ENCODE measurements at regions not wholly inside any gene's neighbourhood (a gene's known extent, or its start where the extent isn't known, plus 50 kb on each side); places are given as distances from the start of the nearest gene placed in this dataset.

DNA sequence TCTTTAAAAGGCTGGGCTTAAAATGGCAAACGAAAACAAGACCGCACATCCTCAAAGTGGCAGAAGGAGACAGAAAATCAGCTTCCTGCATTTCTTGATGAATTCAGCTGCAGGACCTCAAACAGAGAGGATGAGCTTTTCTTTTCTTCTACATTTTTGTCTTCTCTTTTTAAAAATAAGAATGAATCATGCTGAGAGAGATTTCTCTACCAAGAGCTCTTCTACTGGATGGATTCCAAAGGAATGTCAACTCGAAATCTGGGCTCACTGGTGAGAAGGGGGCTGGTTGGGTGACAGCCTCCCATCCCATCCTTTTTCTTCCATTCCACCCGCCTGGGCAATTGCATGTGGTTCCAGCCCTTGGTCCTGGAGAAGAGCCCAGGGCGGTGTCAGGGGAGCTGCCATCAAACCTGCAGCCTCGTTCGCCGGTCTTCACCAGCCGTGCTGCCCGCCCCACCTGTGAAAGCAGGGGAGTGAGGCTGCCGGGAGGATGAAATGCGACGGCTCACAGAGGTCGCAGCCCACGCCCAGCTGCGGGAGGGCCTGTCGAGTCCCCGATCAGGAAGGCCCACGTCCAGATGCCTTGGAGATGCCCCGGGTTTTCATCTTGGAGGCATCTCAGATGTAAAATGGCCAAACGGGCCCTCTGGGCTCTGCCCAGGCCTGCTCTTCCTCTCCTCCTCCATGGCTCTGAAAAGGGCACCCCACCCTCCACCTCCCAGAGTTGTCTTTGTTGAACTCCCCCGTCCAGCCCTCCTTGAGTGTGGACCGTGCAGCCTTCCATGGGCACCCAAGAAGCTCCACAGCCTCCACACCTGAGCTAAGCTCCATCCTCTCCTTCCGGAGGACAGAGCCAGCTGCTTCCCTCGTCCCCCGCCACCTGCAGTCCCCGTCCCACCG, 121.9 kb downstream of the FOXL1 start:
- no peaks in the 10 kb centered on the region for H3K36me3 Mint-ChIP-seq
- no peaks in the 10 kb centered on the region for H3K4me1 ChIP-seq (ENCODE audit: insufficient read depth, low read length)
- no peak overlapping the region for H3K4me3 ChIP-seq (ENCODE audit: low read length)
- POLR2A ChIA-PET: no interaction called here
- H3K4me1 Mint-ChIP-seq: no peaks in the 10 kb centered on the region
- H3K27ac Mint-ChIP-seq: no peak overlapping the region
- H3K36me3 ChIP-seq (ENCODE audit: insufficient read depth, low read length): no peaks in the 10 kb centered on the region
- no peak overlapping the region for H3K27ac ChIP-seq (ENCODE audit: low read depth, low read length)
- CTCF ChIA-PET: no interaction called here
- H3K27me3 Mint-ChIP-seq: peaks cover 4 to 8% of the 10 kb centered on the region in 2 donors
- DNase-seq: no peak
- H3K9me3 Mint-ChIP-seq: no peaks in the 10 kb centered on the region
- H3K27me3 ChIP-seq (ENCODE audit: insufficient read depth, low read length, poor library complexity, severe bottlenecking): no peaks in the 10 kb centered on the region
- no peak overlapping the region for H3K4me3 Mint-ChIP-seq
- no peaks in the 10 kb centered on the region for H3K9me3 ChIP-seq (ENCODE audit: low read length)

DNA sequence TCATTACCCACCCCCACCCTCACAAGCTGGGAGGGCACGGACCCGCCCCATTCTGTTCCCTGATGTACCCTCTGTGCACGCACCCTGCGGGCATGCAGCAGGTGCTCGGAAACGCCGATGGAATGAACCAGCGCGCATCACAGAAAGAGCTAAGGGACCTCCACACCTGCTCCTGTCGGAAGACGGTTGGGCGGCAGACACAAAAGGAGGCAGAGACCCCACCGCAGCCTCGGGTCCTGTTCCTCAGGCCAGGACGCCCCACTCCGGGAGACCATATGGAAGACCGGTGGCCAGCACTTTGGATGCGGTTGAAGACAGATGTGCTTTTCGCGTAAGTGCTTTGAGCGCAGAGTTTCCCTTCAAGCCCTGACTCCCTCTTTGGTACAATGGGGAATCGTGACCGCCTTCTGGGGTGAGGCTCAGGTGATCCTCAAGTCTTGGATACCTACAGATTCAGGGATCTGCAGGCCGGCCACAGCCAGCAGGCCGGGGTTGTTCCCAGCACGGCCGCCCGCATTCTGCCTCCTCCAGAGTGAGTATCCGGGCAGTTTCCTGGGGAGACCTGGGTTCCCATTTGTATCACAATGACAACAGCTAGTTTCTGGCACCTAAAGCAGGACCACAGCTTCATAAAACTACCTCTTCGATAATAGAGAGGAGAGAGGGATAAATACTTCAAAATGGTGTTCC, 123.1 kb downstream of the FOXL1 start:
- no peaks in the 10 kb centered on the region for H3K9me3 ChIP-seq (ENCODE audit: low read length)
- Mint-ChIP-seq H3K27ac (no peak overlapping the region), H3K4me3 (no peak overlapping the region), H3K27me3 (peaks cover 2 to 6% of the 10 kb centered on the region in 2 donors), H3K4me1 (no peaks in the 10 kb centered on the region), H3K36me3 (no peaks in the 10 kb centered on the region), H3K9me3 (no peaks in the 10 kb centered on the region)
- no peak overlapping the region for H3K4me3 ChIP-seq (ENCODE audit: low read length)
- no peaks in the 10 kb centered on the region for H3K36me3 ChIP-seq (ENCODE audit: insufficient read depth, low read length)
- CTCF ChIA-PET: no interaction called here
- no peak overlapping the region for H3K27ac ChIP-seq (ENCODE audit: low read depth, low read length)
- DNase-seq: no peak
- POLR2A ChIA-PET: no interaction called here
- H3K27me3 ChIP-seq (ENCODE audit: insufficient read depth, low read length, poor library complexity, severe bottlenecking): no peaks in the 10 kb centered on the region
- no peaks in the 10 kb centered on the region for H3K4me1 ChIP-seq (ENCODE audit: insufficient read depth, low read length)

DNA sequence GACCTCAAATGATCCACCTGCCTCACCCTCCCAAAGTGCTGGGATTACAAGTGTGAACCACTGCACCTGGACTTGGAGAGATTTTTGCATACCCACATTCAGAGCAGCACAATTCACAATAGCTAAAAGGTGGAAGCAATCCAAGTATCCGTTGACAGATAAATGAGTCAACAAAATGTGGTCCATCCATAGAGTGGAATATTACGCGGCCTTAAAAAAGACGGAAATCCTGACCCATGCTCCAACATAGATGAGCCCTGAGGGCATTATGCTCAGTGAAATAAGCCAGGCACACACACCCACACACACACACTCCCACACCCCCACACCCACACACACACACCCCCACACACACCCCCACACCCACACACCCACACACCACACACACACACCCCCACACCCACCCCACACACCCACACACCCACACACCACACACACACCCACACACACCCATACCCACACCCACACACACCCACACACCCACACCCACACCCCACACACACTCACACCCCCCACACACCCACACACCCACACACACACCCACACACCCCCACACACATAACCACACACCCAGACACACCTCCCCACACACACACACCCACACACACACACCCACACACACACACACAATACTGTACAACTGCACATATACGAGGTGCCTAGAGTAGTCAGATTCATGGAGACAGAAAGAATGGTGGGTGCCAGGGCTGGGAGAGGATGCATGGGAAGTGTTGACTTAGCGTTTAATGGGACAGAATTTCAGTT, 124.7 kb downstream of the FOXL1 start:
- Mint-ChIP-seq H3K27ac (no peak overlapping the region), H3K4me1 (no peaks in the 10 kb centered on the region), H3K4me3 (no peak overlapping the region), H3K9me3 (peaks cover 0 to 2% (median 0%) of the 10 kb centered on the region in 5 donors), H3K36me3 (no peaks in the 10 kb centered on the region), H3K27me3 (peaks cover 0 to 6% of the 10 kb centered on the region in 2 donors)
- DNase-seq: no peak
- Histone ChIP-seq H3K9me3 (ENCODE audit: low read length) (no peaks in the 10 kb centered on the region), H3K4me3 (ENCODE audit: low read length) (no peak overlapping the region), H3K36me3 (ENCODE audit: insufficient read depth, low read length) (no peaks in the 10 kb centered on the region), H3K4me1 (ENCODE audit: insufficient read depth, low read length) (no peaks in the 10 kb centered on the region), H3K27ac (ENCODE audit: low read depth, low read length) (no peak overlapping the region), H3K27me3 (ENCODE audit: insufficient read depth, low read length, poor library complexity, severe bottlenecking) (no peaks in the 10 kb centered on the region)
- ChIA-PET POLR2A (no interaction called here), CTCF (no interaction called here)

- H3K9me3 Mint-ChIP-seq: peaks cover 0 to 4% (median 0%) of the 10 kb centered on the region in 5 donors
- no peaks in the 10 kb centered on the region for H3K36me3 ChIP-seq (ENCODE audit: insufficient read depth, low read length)
- CTCF ChIA-PET: no interaction called here
- POLR2A ChIA-PET: no interaction called here
- H3K36me3 Mint-ChIP-seq: no peaks in the 10 kb centered on the region
- no peak overlapping the region for H3K27ac Mint-ChIP-seq
- peaks cover 0 to 4% of the 10 kb centered on the region in 2 donors for H3K27me3 Mint-ChIP-seq
- no peak for DNase-seq
- no peaks in the 10 kb centered on the region for H3K4me1 ChIP-seq (ENCODE audit: insufficient read depth, low read length)
- H3K4me3 ChIP-seq (ENCODE audit: low read length): no peak overlapping the region
- H3K4me3 Mint-ChIP-seq: no peak overlapping the region
- no peaks in the 10 kb centered on the region for H3K9me3 ChIP-seq (ENCODE audit: low read length)
- no peaks in the 10 kb centered on the region for H3K4me1 Mint-ChIP-seq
- H3K27me3 ChIP-seq (ENCODE audit: insufficient read depth, low read length, poor library complexity, severe bottlenecking): no peaks in the 10 kb centered on the region
- no peak overlapping the region for H3K27ac ChIP-seq (ENCODE audit: low read depth, low read length)
Measured at GRCh38 chr16:86704516-86704915, 126.2 kb downstream of the FOXL1 start.

DNA sequence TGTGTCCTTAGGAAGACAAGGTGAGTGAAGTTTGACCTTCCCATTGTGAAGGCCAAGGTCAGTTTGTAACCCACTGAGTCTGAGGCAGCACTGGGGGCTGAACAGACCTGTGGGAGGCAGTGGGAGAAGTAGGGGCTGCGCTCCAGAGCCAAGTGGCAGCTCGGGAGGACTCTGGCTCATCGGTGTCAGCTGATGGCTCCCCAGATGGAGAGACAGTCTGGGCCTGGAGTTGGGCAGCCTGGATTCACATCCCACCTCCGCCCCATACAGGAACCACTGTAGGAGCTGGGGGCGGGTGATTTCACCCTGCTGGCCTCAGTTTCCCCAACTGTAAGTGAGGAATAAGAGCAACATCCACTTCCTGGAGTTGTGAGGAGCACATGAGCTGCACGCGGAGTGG, 128.4 kb downstream of the FOXL1 start:
- no peaks in the 10 kb centered on the region for H3K36me3 Mint-ChIP-seq
- no peak overlapping the region for H3K27ac Mint-ChIP-seq
- H3K27ac ChIP-seq (ENCODE audit: low read depth, low read length): no peak overlapping the region
- no peak overlapping the region for H3K4me3 Mint-ChIP-seq
- no peak overlapping the region for H3K4me3 ChIP-seq (ENCODE audit: low read length)
- H3K4me1 Mint-ChIP-seq: no peaks in the 10 kb centered on the region
- no peak for DNase-seq
- H3K9me3 ChIP-seq (ENCODE audit: low read length): no peaks in the 10 kb centered on the region
- H3K9me3 Mint-ChIP-seq: peaks cover 0 to 4% (median 0%) of the 10 kb centered on the region in 5 donors
- CTCF ChIA-PET: no interaction called here
- H3K27me3 ChIP-seq (ENCODE audit: insufficient read depth, low read length, poor library complexity, severe bottlenecking): no peaks in the 10 kb centered on the region
- peaks cover 2 to 3% of the 10 kb centered on the region in 2 donors for H3K27me3 Mint-ChIP-seq
- H3K4me1 ChIP-seq (ENCODE audit: insufficient read depth, low read length): no peaks in the 10 kb centered on the region
- POLR2A ChIA-PET: no interaction called here
- no peaks in the 10 kb centered on the region for H3K36me3 ChIP-seq (ENCODE audit: insufficient read depth, low read length)

DNA sequence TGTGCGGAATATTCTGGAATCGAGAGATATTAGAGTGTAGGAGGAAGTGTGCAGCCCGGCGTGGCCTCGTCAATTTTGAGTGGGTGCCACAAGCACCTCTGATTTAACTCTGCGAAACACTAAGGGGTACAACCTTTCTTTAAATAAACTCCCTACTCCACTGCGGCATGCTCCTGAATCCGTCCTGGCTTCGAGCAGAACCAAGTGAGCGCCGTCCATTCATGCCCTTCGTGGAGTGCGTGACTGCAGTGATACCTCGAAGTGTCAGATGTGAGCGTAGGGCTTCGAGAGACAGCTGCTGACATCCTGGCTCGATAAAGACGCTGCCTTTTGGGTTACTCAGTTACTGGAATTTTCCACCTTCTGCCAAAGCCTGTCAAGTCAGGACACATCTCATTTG, 128.8 kb downstream of the FOXL1 start:
- H3K27ac Mint-ChIP-seq: no peak overlapping the region
- ChIA-PET POLR2A (no interaction called here), CTCF (no interaction called here)
- peaks cover 2 to 3% of the 10 kb centered on the region in 2 donors for H3K27me3 Mint-ChIP-seq
- Histone ChIP-seq H3K27me3 (ENCODE audit: insufficient read depth, low read length, poor library complexity, severe bottlenecking) (no peaks in the 10 kb centered on the region), H3K9me3 (ENCODE audit: low read length) (no peaks in the 10 kb centered on the region), H3K4me1 (ENCODE audit: insufficient read depth, low read length) (no peaks in the 10 kb centered on the region), H3K36me3 (ENCODE audit: insufficient read depth, low read length) (no peaks in the 10 kb centered on the region), H3K27ac (ENCODE audit: low read depth, low read length) (no peak overlapping the region), H3K4me3 (ENCODE audit: low read length) (no peak overlapping the region)
- H3K36me3 Mint-ChIP-seq: no peaks in the 10 kb centered on the region
- H3K9me3 Mint-ChIP-seq: peaks cover 0 to 4% (median 0%) of the 10 kb centered on the region in 5 donors
- DNase-seq: no peak
- H3K4me1 Mint-ChIP-seq: no peaks in the 10 kb centered on the region
- H3K4me3 Mint-ChIP-seq: no peak overlapping the region

DNA sequence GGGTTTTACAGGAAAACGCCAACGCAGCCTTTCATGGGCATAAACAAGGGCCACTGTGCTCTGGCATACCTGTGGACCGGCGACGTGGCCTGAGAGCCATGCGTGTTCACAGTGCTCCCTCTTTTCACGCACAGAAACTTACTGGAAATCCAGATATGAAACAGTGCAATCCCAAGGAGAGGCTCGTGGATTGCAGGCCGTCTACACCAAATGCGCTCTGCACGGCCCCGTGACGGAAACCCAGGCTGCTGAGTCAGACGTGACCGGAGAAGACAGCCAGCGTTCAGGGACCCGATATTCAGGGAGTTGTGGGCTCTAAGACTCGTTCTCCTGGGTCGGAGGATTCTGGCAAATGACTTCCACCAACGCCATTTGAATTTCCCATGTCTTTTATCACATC, 129.2 kb downstream of the FOXL1 start:
- POLR2A ChIA-PET: no interaction called here
- H3K9me3 ChIP-seq (ENCODE audit: low read length): no peaks in the 10 kb centered on the region
- no peak overlapping the region for H3K27ac Mint-ChIP-seq
- H3K27me3 ChIP-seq (ENCODE audit: insufficient read depth, low read length, poor library complexity, severe bottlenecking): no peaks in the 10 kb centered on the region
- peaks cover 3 to 4% of the 10 kb centered on the region in 2 donors for H3K27me3 Mint-ChIP-seq
- peaks cover 0 to 4% (median 0%) of the 10 kb centered on the region in 5 donors for H3K9me3 Mint-ChIP-seq
- no peak overlapping the region for H3K27ac ChIP-seq (ENCODE audit: low read depth, low read length)
- H3K36me3 ChIP-seq (ENCODE audit: insufficient read depth, low read length): no peaks in the 10 kb centered on the region
- H3K4me1 ChIP-seq (ENCODE audit: insufficient read depth, low read length): no peaks in the 10 kb centered on the region
- no peak overlapping the region for H3K4me3 Mint-ChIP-seq
- no peak overlapping the region for H3K4me3 ChIP-seq (ENCODE audit: low read length)
- CTCF ChIA-PET: no interaction called here
- H3K4me1 Mint-ChIP-seq: no peaks in the 10 kb centered on the region
- DNase-seq: no peak
- no peaks in the 10 kb centered on the region for H3K36me3 Mint-ChIP-seq

- Histone ChIP-seq H3K9me3 (ENCODE audit: low read length) (no peaks in the 10 kb centered on the region), H3K36me3 (ENCODE audit: insufficient read depth, low read length) (no peaks in the 10 kb centered on the region), H3K4me3 (ENCODE audit: low read length) (no peak overlapping the region), H3K27me3 (ENCODE audit: insufficient read depth, low read length, poor library complexity, severe bottlenecking) (no peaks in the 10 kb centered on the region), H3K27ac (ENCODE audit: low read depth, low read length) (no peak overlapping the region), H3K4me1 (ENCODE audit: insufficient read depth, low read length) (no peaks in the 10 kb centered on the region)
- ChIA-PET POLR2A (no interaction called here), CTCF (no interaction called here)
- Mint-ChIP-seq H3K27me3 (peaks cover 3 to 4% of the 10 kb centered on the region in 2 donors), H3K4me3 (no peak overlapping the region), H3K27ac (no peak overlapping the region), H3K36me3 (no peaks in the 10 kb centered on the region), H3K9me3 (peaks cover 0 to 4% (median 0%) of the 10 kb centered on the region in 5 donors), H3K4me1 (no peaks in the 10 kb centered on the region)
- no peak for DNase-seq
Measured at GRCh38 chr16:86708431-86708830, 130.1 kb downstream of the FOXL1 start.
